DMS 273 treated with DMSO at 0.1 percent for 48 hours (cell line): ENCODE measurements at regions not wholly inside any gene's neighbourhood (a gene's known extent, or its start where the extent isn't known, plus 50 kb on each side); places are given as distances from the start of the nearest gene placed in this dataset.
A peak's percentile ranks its signal among the peaks of the same experiment; 100 is the strongest.
"Not testable (repeated sequence)": the region's sequence is repeated elsewhere in the genome, so short reads cannot be mapped to it uniquely, and the experiment has no call there.

Experiments
- DNase-seq: peaks from one replicate; lab custom pipeline; 2025; lab: John Stamatoyannopoulos, UW

GRCh38 chr1:240722788-240723187 is 110.8 kb upstream of the GREM2 start:
- no peak for DNase-seq

GRCh38 chr1:240720976-240721375 is 109.0 kb upstream of the GREM2 start:
- no peak for DNase-seq

DNA sequence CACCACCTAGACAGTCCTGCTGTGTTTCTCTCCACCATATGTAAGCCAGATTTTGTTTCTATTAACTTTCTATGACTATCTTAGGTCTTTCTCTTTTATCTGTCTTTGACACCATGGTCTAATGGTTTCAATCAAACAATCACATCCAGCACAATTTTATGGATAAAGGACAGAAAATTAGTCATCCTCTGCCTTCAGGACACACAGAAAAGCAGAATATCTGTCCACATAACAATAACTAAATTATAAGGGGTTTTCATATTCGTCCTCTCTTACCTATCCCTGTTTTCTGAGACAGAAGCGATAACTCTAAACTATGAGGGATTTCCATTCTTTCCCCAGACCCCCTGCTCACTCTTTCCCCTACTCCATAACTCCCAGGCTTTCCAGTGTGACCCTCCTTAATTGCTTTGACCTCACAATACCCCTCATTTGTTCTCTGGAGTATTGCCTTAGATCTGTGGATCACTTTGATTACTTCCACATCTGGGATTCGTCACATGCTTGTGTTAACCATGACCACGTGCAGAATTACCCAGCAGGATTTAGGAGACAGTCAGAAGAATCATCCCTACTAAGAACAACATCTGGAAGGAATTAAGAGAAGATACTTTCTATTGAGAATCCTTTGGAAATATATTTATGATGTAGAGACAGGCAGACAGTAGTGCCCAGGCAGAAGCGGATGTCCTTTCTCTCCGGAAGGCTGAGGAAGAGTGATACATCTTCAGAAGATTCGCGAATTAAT is 108.2 kb upstream of the GREM2 start:
- no peak for DNase-seq

- DNase-seq: not testable (repeated sequence)
Measured at GRCh38 chr1:240716538-240716937, 104.6 kb upstream of the GREM2 start.

DNA sequence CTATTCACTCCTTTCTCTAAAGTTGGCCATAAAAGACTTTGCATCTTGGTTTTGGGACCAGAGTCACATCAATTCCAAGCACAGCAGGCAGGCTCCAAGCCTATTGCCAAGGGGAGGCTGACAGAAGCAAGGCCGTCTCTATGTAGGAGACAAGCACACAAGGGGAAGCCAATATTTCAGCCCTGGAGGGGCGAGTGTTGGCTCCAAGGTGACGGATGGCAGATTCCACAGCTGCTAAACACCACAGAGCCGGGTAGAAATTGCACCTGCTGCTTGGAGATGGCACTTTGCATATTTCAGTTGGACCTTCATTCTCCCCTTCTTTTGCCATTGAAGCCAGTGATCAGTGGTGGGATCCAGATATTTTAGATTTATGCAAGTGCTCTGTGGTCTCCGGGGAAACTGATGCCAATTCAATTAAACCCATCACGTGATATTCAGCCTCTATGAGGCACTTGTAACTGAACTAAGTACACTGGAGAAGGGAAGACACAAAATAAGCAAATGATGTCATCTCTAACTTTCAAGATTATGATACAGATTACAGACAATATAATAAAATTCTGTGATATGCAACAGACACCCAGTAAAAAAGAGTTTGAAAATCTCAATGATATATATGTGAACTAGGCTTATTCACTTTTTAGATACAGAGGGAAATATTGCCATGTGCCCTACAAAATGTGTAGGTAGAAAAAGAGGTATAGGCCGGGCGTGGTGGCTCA is 102.8 kb upstream of the GREM2 start:
- DNase-seq: no peak

DNA sequence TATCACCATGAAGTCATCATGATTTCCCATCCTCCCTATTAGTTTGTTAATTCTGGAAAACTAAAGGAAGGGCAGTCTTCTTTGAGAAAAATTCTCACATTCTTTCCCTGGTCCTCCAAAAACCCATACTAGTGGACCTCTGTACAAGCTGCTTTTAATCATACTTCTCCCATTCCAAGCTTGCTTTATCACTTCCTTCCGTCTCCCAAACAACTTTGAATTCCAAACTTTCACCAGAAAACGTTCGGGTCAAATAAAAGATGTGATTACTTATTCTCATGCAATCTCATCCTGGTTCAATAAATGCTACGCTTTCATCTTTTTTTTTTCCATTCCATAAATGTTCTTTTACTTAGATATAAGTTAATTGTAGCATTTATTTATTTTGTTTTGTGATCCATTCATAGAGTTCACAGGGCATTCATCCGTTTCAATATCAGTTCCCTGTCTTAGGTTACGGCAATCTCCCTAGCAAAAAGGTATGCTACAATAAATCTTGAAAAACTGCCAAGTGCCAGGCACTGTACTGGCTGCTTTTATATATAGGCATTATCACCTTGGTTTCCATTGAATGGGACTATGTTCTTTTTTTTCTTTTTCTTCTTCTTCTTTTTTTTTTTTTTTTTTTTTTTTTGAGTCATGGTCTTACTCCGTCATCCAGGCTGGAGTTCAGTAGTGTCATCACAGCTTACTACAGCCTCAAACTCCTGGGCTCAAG is 100.2 kb upstream of the GREM2 start:
- no peak for DNase-seq

- DNase-seq: no peak
Measured at GRCh38 chr1:240711020-240711419, 99.1 kb upstream of the GREM2 start.

DNA sequence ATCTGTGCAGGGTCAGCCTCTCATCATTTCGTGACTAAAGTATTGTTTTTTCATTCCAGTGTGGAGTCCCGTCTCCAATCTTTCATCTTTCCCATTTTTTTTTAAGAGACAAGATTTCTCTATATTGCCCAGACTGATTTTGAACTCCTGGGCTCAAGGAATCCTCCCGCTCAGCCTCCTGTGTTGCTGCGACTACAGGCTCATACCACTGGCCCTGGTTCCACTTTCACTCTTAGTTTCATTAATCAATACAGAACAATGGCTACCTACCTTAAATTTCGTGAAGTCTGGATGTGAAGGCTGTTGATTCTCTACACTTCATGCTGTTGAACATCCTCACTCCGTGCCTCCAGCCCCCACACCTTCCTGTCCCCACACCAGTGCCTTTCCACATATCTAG is 97.7 kb upstream of the GREM2 start:
- no peak for DNase-seq

DNA sequence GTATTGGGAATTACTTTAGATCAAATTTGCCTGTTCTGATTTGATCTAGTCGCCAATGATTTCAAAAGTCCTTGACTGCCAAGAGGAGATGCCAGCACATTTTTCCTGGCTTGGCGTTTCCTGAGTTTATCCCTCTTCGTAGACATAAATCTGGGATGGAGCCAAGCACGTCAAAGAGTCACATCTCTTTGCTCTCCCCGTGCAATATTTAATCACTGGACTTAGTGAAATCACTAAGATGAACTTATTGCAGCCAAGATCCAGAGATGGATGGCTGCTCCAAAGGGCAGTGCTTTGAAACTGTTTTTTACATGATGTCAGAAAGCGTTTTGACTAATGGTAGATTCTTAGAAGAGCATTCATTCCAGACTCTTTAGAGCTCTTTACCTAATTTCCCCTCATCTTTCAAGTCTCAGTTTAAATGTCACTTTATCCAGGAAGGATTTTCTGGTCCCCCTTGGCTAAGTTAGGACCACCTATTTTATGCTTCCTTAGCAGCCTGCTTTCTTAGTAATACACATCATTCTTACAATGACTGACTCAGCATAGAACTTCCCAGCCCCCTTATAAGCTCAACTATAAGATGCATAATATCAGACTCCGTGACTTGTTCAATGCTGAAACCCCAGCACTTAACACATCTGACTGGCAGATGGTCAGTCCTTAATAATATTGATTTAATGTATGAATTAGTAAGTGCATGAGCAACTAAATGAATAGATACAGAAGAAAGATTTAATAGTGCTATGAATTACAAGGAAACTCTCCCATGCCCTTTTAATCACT is 94.4 kb upstream of the GREM2 start:
- DNase-seq: no peak

GRCh38 chr1:240705579-240705978 is 93.6 kb upstream of the GREM2 start:
- DNase-seq: no peak

GRCh38 chr1:240701412-240701811 is 89.5 kb upstream of the GREM2 start:
- DNase-seq: no peak

DNA sequence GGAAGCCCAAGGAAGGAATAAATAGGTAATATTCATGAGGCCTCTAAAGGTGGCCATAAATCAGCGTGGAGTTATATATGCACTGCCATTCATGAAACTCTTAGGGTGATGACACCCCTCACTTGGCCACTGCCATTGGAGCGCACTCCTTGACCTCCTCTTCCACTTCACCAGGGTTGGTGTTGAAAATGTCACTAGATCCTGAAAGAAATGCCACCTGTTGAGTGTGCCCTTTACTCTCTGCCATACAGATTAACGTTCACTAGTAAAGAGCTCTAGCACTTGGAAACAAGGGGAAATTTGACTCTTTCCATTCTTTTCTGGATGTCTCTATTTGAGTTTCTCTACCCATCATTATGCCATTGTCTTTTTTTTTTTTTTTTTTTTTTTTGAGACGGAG is 83.5 kb upstream of the GREM2 start:
- DNase-seq: no peak

DNA sequence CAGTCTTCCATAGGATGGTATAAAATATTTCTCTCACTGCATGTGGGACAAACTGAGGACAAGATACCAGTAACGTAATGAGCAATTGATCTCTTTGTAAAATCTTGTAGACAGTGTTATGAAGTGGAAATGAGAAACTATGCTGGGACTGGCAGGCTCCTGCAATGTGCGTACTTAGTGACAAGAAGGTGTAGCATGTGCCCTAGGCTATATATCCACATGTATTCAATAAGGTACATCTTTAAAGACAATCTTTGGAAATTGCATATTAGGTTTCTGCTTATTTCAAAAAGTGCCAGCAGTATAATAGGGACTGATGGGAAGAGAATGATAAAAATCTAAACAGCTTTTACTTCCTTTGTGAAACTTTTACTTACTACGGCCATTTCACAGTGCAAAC is 81.9 kb upstream of the GREM2 start:
- DNase-seq: no peak

DNA sequence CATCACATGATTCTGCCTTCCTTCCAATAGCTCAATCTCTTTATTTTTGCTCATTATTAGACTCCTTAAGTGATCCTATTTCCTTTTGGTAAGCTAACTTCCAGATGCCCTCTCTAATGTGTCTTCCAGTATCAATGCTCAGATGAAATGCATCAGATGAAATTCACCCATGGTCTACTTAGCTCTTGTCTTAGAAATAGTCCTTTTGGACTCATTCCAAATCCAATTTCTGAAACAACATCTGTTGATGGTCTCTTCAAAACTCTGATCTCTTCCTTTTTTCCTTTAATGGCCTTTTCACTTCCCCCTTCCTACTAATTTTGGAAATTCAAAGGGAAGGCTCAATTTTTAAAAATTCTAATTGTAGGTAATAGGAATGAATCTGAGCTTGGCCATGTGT is 81.1 kb upstream of the GREM2 start:
- no peak for DNase-seq

- DNase-seq: peak; percentile 14
Measured at GRCh38 chr1:240691909-240692705, 80.2 kb upstream of the GREM2 start.

- DNase-seq: no peak
Measured at GRCh38 chr1:240691501-240691900, 79.5 kb upstream of the GREM2 start.

DNA sequence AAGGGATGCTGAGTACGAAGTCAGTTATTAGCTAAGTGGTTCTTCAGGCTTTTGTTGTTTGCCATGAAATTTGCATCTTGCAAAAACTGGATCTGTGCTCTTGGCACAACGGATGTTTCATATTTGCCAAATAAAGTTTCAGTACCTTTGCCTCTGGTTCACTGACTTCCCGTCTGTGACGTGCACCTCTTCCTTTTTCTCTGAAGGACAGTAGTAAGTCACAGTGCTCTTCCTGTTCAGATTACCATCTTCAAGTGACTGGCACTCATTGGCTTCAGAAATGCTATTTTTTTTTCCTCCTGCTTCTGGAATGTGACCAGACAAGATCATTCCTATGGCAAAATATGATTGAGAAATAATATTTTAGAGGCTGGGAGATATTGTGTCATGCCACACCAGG is 75.9 kb upstream of the GREM2 start:
- DNase-seq: no peak

DNA sequence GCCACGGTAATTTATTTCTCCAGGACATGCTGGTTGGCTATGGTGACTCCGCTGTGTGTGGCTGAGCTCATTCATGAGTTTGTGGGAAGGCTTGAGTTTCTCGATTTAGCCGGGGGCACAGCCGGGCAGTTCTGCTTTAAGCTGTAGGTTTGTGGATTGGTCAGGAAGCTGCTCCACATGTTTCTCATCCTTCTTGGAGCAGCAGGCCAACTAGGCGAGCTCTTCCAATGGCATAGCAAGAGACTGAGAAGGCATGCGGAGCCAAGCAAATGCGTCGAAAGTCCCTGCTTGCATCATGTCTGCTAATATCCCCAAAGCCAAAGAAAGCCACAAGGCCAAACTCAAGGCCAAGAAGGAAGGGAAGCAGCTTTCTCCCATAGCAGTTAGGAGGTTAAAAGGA is 71.6 kb upstream of the GREM2 start:
- DNase-seq: no peak

DNA sequence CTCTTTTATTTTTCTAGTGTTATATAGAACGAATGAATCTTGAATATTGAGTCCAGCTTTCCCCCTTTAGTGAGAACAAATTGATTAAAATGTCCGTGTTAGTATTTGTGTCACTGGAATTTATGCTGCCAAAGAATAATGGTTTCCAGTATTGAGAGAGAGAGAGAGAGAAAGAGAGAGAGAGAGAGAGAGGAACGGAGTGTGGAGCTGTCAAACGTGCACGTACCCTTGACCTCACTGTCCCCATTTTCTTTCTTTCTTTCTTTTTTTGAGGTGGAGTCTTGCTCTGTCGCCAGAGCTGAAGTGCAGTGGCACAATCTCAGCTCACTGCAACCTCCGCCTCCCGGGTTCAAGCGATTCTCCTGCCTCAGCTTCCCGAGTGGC is 70.9 kb upstream of the GREM2 start:
- DNase-seq: no peak

DNA sequence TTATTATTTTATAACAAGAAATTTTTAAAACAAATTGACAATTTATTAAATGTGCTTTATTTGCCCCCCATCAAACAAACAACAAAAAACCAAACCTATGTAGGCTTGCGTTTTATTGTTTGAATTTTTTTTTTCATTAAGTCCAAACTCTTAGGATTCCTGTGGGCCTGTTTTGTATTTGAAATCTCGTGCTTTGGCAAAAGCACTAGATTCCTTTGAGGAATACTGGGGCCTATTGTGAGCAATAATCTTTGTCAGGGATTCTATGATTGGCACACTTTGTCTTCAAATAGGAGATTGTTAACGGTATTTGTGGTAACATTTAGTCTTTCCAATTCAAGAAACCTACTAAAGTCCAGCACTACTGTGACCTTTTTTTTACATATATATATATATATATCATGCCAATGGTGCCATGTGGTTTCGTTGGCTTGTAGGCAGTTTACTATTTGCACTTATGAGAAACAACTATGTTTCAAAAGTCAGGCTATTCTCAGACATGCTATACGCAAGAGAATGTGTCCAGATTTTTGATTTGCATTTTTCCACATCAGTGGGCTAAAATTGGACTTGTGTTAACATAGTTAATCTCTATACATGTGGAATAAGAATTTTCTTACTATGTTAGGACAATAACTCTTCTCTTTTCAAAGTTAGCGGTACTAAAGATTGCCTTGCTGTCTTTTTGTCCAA is 70.4 kb upstream of the GREM2 start:
- DNase-seq: no peak
